ENCODE measurements at regions not wholly inside any gene's neighbourhood (a gene's known extent, or its start where the extent isn't known, plus 50 kb on each side); places are given as distances from the start of the nearest gene placed in this dataset.
"Not testable (repeated sequence)": the region's sequence is repeated elsewhere in the genome, so short reads cannot be mapped to it uniquely, and the experiment has no call there.

DNA sequence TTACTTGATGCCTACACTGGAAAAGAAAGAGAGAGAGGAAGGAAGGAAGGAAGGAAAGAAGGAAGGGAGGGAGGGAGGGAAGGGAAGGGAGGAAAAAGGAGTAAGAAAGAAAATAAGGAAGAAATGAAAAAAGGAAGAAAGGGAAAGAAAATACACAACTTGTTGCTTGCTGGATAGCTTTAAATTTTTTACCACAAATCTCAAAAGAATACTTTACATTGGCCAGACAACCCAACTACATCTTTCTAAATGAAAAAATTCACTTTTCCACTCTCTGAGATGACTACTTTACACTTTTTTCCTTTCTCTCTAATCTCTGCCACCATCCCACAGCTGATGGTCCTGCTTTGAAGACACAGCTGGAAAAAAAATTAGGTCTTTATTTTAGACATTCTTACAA, 228.9 kb upstream of the FAM78B start:
- DNase-seq: no peak

DNA sequence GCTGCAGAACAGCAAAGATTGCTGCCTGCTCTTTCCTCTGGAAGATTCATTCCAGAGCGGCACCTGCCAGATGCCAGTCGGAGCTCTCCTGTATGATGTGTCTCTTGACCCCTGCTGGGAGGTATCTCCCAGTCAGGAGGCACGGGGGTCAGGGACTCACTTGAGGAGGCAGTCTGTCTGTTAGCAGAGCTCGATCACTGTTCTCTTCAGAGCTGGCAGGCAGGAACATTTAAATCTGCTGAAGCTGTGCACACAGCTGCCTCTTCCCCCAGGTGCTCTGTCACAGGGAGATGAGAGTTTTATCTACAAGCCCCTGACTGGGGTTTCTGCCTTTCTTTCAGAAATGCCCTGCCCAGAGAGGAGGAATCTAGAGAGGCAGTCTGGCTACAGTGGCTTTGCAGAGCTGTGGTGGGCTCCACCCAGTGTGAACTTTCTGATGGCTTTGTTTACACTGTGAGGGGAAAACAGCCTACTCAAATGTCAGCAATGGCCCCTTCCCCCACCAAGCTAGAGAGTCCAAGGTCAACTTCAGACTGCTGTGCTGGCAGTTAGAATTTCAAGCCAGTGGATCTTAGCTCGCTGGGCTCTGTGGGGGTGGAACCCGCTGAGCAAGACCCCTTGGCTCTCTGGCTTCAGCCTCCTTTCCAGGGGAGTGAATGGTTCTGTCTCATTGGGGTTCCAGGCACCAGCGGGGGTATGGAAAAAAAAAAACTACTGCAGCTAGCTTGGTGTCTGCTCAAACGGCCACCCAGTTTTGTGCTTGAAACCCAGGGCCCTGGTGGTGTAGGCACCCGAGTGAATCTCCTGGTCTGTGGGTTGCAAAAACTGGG, 242.7 kb upstream of the FAM78B start:
- not testable (repeated sequence) for DNase-seq

GRCh38 chr1:166410083-166410385, 243.2 kb upstream of the FAM78B start:
- DNase-seq: no peak

- DNase-seq: not testable (repeated sequence)
Measured at GRCh38 chr1:166416831-166417230, 250.0 kb upstream of the FAM78B start.

DNA sequence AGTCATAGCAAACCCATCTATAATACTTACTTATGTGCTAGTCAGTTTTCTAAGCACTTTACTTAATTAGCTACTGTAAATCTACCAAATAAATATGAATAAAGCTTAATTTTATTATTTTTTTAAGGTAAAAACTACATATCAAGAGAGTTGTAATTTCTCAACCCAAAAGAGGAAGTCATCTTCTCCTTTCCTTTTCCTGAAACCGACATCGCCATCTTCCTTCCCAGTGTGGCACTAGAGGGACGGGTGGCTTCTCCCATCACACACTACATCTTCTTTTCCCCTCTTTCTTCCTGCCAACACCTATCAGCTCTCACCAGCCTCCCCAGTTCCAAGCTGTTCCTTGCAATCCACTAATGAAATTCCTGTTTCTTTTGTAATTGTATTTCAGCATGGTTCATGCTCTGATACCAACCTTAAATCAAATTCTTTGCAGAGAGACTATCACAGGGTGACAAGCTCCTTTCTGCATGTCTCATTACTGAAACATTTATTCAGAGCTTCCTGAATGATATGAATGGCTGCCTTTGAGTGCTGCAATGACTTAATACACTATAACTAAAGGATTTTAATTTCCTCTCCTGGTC, 251.6 kb upstream of the FAM78B start:
- DNase-seq: no peak

- not testable (repeated sequence) for DNase-seq
Measured at GRCh38 chr1:166422586-166422985, 255.8 kb upstream of the FAM78B start.

DNA sequence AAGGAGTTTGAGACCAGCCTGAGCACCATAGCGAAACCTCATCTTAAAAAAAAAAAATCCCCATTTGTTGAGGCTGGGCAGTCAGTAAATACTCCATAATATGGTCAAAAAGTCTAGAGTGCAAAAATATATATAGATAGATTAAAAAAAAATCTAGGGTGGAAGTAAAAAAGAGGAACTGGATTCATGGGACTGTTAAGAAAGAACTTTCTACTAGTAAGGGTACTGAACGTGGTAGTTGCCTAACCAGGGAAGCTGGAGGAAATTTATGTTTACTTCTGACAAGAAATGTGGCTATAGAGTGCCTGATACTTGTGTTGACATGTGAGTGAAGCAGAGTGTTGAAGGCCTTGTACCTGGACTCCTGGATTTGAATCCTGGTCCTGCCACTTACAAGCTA, 265.9 kb upstream of the FAM78B start:
- DNase-seq: no peak

- peak; percentile 2 for DNase-seq
Measured at GRCh38 chr1:166433404-166434304, 266.9 kb upstream of the FAM78B start.

GRCh38 chr1:166457700-166458099, 290.9 kb upstream of the FAM78B start:
- no peak for DNase-seq

DNA sequence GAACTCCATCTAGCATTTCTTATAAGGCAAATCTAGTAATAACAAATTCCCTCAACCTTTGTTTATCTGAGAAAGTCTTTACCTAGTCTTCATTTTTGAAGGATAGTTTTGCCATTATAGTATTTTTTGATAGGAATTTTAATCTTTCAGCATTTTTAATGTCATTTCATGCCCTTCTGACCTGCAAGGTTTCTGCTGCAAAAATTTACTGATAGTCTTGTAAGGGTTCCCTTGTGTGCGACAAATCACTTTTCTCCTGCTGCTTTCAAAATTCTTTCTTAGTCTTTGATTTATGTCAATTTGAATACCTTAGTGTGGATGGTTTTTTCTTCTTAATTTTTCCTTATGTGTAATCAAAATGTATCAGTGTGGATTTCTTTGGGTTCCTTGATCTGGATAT, 297.5 kb upstream of the FAM78B start:
- no peak for DNase-seq

- no peak for DNase-seq
Measured at GRCh38 chr1:166470014-166470413, 303.2 kb upstream of the FAM78B start.

DNA sequence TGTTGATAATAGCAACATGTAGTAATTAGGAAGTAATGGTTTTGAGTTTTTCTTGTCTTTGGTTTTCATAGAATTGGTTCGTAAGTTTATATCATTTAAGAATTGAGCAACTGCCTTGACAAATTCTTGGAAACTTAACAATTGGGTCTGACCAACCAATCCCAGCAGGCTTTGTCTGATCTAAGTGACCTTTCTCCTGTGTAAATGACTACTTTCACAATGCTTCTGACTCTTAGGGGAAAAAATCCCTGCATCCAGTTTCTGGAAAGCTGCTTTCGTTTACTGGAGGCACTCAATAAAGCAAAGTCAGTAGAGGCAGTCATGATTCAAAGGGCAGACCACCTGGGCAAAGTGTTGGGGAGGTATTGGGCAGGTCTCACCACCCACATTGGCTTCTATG, 303.6 kb upstream of the FAM78B start:
- DNase-seq: no peak

DNA sequence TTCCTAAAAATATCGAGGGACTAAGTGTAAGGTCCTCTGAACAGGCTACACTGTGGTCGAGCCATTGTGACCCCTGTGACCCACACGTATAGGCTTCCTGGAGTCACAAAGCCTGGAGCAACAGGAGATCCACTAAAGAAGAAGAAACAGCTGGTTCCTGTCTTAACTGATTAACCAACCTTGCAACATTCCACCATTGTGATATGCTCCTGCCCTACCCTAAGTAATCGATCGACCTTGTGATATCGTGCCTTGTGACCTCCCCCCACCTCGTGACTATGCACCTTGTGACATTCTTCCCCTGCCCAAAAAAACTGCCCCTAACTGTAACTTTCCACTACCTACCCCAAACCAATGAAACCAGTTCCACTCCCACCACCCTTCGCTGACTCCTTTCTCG, 304.6 kb upstream of the FAM78B start:
- DNase-seq: no peak

DNA sequence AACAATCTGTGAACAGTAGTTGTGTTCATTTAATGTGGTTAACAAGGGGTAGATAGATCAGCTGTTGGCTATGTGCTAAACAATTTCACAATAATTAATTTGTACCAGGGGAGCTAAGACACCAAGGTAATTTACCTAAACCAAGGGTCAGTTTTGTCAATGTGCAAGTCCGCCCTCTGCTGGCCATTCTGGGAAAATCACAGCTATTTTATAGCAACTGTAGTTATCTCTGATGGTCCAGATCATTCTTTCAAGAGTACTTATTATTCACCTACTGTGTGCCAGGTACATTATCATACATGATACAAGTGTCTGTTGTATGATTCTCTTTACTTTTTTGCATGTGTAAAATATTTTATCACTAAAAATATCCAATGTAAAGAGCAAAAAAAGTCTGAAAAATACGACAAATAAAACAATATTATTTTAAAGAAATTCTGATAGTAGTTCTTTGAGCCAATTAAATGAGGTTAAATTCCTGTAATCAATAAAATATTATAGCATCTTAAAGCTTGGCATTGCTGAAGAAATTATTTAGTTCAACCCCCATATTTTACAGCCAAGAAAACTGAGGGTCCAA, 312.3 kb upstream of the FAM78B start:
- DNase-seq: peak; percentile 52

DNA sequence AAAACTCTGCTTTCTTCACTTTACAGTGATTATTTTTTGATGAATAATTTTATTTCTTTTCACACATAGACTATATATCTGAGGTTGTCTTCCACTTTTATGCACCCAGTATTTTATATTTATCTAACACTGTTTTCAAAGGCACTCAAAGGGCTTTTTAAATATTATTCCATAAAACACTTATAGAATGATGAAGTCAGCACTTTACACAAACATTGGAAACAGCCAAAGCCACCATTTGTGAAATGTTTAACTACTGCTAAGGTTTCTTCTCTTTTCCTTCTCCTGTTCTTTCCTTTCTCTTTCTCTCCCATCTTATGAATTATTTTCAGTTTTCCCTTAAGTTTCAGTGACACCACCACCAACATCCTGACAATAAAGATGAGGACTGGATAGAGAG, 317.7 kb upstream of the FAM78B start:
- no peak for DNase-seq

DNA sequence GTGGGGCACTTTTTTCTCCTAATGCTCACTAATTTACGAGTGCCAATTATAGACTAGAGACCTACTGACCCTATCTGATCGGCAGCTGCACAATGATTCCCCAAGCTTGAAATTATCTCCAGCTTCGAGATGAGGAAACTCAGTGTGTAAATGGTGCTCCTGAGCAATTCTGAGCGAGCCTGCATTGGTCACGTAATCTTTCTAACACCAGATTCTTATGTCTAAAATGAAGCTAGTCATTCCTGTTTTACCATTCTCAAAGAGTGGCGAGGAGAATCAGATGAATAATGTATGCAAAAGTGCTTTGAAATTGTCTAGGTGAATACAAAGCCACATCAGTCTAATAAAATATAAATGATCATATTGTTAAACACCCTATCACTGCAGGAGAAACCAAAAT, 318.1 kb upstream of the FAM78B start:
- no peak for DNase-seq

DNA sequence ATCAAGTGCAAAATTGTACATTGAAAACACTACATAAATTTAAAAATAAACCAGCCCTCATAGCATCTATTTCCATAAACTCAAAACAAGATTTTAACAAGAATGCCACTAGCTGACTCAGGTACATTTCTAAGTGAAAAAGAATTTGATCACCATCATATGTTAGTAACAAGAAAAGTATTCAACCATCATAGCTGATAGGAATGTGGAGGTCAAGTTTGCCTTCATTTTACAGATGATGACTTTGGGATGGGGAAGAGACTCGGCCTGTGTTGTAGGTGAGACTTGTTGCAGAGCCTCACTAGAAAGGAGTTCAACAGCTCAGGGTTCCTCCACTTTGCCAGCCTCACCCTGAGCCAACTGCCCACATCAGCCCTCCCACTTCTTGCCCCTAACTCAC, 318.8 kb upstream of the FAM78B start:
- no peak for DNase-seq

DNA sequence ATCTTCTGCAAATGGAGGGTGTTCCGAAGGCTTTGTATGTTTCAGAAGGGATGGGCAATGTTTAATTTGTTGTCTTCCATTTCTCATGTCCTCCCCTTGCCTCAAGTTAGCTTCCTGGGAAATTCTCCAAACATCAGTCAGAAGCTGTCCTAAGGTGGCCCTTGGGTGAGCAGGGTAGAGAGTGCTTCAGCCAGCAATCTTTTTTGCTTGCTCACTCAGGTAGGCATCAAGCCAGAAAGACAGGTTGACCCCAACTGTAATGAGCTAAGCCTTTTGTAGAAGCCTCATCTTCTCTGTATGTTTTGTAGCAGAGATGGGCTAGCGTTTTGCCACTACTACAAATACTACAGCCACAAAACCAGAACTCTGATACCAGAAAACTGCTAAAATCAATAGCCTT, 321.5 kb upstream of the FAM78B start:
- no peak for DNase-seq

DNA sequence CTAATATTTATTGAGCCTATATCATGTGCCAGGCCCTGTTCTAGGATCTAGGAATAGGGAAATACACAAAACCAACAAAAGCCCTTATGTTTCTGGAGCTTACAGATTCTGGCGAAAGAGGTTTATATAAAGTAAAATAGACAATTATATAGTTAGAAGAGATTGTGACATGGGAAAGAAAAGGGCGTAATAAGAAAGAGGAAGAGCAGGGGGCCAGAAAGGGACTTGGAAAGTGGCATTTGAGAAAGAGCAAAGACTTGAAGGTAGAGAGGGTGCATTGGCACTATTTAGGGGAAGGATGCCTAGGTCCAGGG, 322.5 kb upstream of the FAM78B start:
- DNase-seq: no peak

DNA sequence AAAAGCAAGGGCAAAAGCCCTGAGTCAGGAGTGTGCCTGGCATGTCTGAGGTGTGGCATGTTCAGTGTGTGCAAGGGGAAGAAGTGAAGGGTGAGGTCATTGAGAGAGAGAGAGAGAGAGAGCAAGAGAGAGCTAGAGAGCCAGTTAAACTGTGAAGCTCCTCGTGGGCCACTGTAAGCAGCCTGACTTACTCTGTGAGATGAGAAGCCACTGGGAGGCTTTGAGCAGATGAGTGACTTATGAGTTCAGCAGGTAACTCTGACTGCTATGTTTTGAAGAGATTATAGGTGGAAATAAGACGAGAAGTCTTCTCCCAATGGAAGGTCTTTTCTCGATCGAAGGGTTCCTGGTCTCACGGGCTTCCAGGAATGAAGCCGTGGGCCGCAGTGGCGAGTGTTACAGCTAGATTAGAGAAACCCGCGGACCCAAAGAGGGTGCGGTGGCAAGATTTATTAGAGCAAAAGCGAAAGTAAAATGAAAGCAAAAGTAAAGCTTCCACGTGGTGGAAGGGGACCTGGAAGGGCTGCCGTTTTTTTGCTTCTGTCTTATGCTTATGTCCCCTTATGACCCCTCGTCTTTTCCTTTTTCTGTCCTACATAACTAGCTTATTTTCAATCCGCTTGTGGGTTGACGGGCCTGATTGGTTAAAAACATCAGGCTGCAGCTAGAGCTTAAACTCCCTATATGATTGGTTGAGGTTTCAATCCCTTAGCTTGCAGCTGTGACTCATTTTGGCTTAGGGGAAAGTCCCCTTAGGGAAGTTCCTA, 323.1 kb upstream of the FAM78B start:
- peak; percentile 86 for DNase-seq

DNA sequence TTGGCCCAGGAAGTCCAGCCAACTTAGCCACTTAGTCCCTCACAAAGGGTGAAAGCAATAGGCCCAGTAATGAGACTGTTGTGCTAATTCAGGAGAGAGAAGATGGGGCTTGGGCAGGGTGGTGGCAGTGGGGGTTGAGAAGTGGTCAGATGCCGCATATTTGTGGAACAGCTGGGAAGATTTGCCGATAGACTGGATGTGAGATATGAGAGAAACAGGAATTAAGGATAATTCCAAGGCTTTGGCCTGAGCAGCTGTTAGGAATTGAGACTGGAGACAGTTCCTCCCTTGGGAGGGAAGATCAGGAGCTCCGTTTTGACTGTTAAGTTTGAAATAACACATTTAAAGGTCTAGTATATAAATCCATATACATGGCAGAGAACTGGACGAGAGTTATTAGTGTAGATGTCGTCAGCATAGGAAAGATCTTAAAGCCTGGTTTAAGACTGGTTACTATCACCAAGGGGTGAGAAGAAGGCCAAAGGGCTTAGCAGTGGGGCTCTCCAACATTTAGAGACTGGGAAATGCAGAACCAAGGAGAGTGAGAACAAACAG, 323.7 kb upstream of the FAM78B start:
- DNase-seq: no peak

GRCh38 chr1:166493765-166494164, 327.0 kb upstream of the FAM78B start:
- DNase-seq: not testable (repeated sequence)

DNA sequence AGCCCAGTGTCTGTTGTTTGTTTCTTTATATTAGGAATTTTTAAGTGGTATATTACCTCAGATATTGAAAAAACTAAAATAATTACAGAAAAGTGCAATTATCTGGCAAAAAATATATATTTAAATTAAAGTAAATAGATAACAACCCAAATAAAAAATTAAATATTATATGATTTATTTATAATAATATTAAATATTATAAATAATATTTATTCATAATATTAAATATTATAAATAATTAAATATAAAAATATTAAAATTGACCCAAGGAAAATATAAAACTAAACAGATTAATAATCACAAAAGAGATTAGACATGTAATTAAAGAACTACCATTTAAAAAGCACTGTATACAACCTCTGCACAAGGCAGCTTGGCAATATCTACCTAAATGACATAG, 331.9 kb upstream of the POGK start:
- DNase-seq: no peak

Data from CD4-positive, alpha-beta T cell treated with Interleukin-21 for 1 hour (primary cell).